C4-2B (cell line): ENCODE measurements at regions not wholly inside any gene's neighbourhood (a gene's known extent, or its start where the extent isn't known, plus 50 kb on each side); places are given as distances from the start of the nearest gene placed in this dataset.
"Not testable (repeated sequence)": the region's sequence is repeated elsewhere in the genome, so short reads cannot be mapped to it uniquely, and the experiment has no call there.

ENCODE experiments used
- CTCF ChIP-seq: fragments of 450-650 bp; conservative IDR thresholded peaks from 2 replicates; pipeline ENCODE4 v1.5.1; 2017; ENCODE audit warnings: mild to moderate bottlenecking
- ZFX ChIP-seq: fragments of 450-650 bp; IDR thresholded peaks from 2 replicates; pipeline ENCODE4 v1.6.1; 2017

GRCh38 chr11:89601263-89601662, 108.8 kb upstream of the TRIM77 start:
- not testable (repeated sequence) for TF ChIP-seq CTCF, ZFX
